HepG2 (cell line): ENCODE measurements at regions not wholly inside any gene's neighbourhood (a gene's known extent, or its start where the extent isn't known, plus 50 kb on each side); places are given as distances from the start of the nearest gene placed in this dataset.

Source experiments
- ATAC-seq: fragments of 200-7000 bp; cut with Tn5 transposase; 3 replicates; pipeline ENCODE4 v1.9.1; 2020; ENCODE audit warnings: mild to moderate bottlenecking, moderate library complexity
- BruUV-seq: library from RNA; stranded (reverse); fragments of 400-500 nt; replicated peaks from 2 replicates; lab custom pipeline; 2021; lab: Mats Ljungman, UMichigan
- CTCF ChIA-PET: fragments of 300-600 bp; formaldehyde crosslinking; extraction: SDS; loops from one replicate; lab custom pipeline; 2021; ENCODE audit warnings: low total read pairs, inconsistent platforms, low intra/inter-chr PET ratio; lab: Yijun Ruan, JAX
- POLR2A ChIA-PET: fragments of 350-600 bp; sonication (Branson Sonifier 250); formaldehyde crosslinking; loops from one replicate; lab custom pipeline; 2020; ENCODE audit warnings: antibody characterized with exemption, inconsistent platforms; lab: Yijun Ruan, JAX
- DNase-seq: peaks from one replicate; pipeline ENCODE4 v3.0.0-alpha.2; 2015; ENCODE audit warnings: low spot score
- FAIRE-seq: peaks from 3 replicates; lab custom pipeline; 2011; peaks lifted over from hg19 to GRCh38; lab: Jason Lieb, UNC
- H2AFZ ChIP-seq: one replicate; pipeline ENCODE4 v1.6.1; 2011; ENCODE audit warnings: low read length, inconsistent platforms
- H3K27ac ChIP-seq: fragments of 300-600 bp; 3 replicates; pipeline ENCODE4 v1.8.0; 2011; ENCODE audit warnings: mixed run types, mild to moderate bottlenecking, mixed read lengths, low read length, inconsistent platforms; ENCODE audit not compliant: insufficient read depth; ENCODE audit errors: extremely low read length
- H3K27me3 ChIP-seq, 2 experiments: fragments of 200-600 bp in 1 of 2; 2 replicates in 1 of 2; 3 replicates in 1 of 2; pipeline versions ENCODE4 v1.6.0 to v1.8.0; 2011; ENCODE audit warnings: low read length in 2 of 2, mild to moderate bottlenecking in 2 of 2, moderate library complexity in 2 of 2, inconsistent platforms in 1 of 2; ENCODE audit not compliant: insufficient read depth in 2 of 2, control insufficient read depth in 1 of 2
- H3K36me3 ChIP-seq, 2 experiments: fragments of 200-600 bp in 1 of 2; replicated peaks in 1 of 2; 2 replicates in 1 of 2; 3 replicates in 1 of 2; pipeline versions ENCODE4 v1.5.1 to v1.8.0; 2011; ENCODE audit warnings: low read length in 2 of 2, inconsistent platforms in 1 of 2; ENCODE audit not compliant: insufficient read depth in 2 of 2, control insufficient read depth in 1 of 2
- H3K4me1 ChIP-seq: 2 replicates; pipeline ENCODE4 v1.5.1; 2012; ENCODE audit warnings: low read length, inconsistent platforms; ENCODE audit not compliant: insufficient read depth
- H3K4me2 ChIP-seq: 2 replicates; pipeline ENCODE4 v1.6.0; 2011; ENCODE audit warnings: low read depth, low read length, inconsistent platforms
- H3K4me3 ChIP-seq, 3 experiments: fragments of 200-600 bp in 1 of 3; sonication (generic), shearing (Covaris generic) in 1 of 3; replicated peaks in 1 of 3; 2 replicates each; pipeline ENCODE4 v1.5.1; 2011 to 2016; ENCODE audit warnings: low read length in 3 of 3, inconsistent platforms in 2 of 3, low read depth in 2 of 3, mild to moderate bottlenecking in 2 of 3, control low read depth in 1 of 3, mixed read lengths in 1 of 3; ENCODE audit not compliant: insufficient read depth in 1 of 3
- H3K79me2 ChIP-seq: one replicate; pipeline ENCODE4 v1.6.1; 2011; ENCODE audit warnings: low read length, inconsistent platforms; ENCODE audit not compliant: insufficient read depth
- H3K9ac ChIP-seq: 2 replicates; pipeline ENCODE4 v1.6.0; 2011; ENCODE audit warnings: mild to moderate bottlenecking, low read depth, low read length, inconsistent platforms; ENCODE audit not compliant: insufficient read depth
- H3K9me3 ChIP-seq: 2 replicates; pipeline ENCODE4 v1.5.1; 2012; ENCODE audit warnings: mild to moderate bottlenecking, low read length
- H4K20me1 ChIP-seq: 2 replicates; pipeline ENCODE4 v1.6.0; 2011; ENCODE audit warnings: inconsistent platforms, mild to moderate bottlenecking, low read length, moderate library complexity; ENCODE audit not compliant: insufficient read depth
- ARID3A ChIP-seq: IDR thresholded peaks from 2 replicates; pipeline ENCODE4 v1.6.1; 2012; ENCODE audit warnings: low read depth, low read length, improper control_type of control experiment
- CBX5 ChIP-seq: sonication (generic); formaldehyde crosslinking; IDR thresholded peaks from 2 replicates; pipeline ENCODE4 v1.4.0; 2020; ENCODE audit warnings: missing genetic modification reagents, borderline replicate concordance
- FIP1L1 ChIP-seq: fragments of 200-400 bp; formaldehyde crosslinking; IDR thresholded peaks from 2 replicates; pipeline ENCODE4 v1.6.1; 2018; ENCODE audit warnings: low read depth, mild to moderate bottlenecking, low read length, moderate library complexity, borderline replicate concordance; ENCODE audit not compliant: insufficient read depth
- FOXK1 ChIP-seq: sonication (generic); formaldehyde crosslinking; IDR thresholded peaks from 2 replicates; pipeline ENCODE4 v1.4.0; 2020; ENCODE audit warnings: low read depth, missing genetic modification reagents, borderline replicate concordance
- GZF1 ChIP-seq: sonication (generic); formaldehyde crosslinking; IDR thresholded peaks from 2 replicates; pipeline ENCODE4 v1.5.1; 2020; ENCODE audit warnings: mild to moderate bottlenecking, missing genetic modification reagents
- SP140L ChIP-seq: sonication (generic); formaldehyde crosslinking; IDR thresholded peaks from 2 replicates; pipeline ENCODE4 v1.4.0; 2020; ENCODE audit warnings: missing genetic modification reagents, borderline replicate concordance
- TBX2 ChIP-seq: sonication (generic); formaldehyde crosslinking; IDR thresholded peaks from 2 replicates; pipeline ENCODE4 v1.5.0; 2020; ENCODE audit warnings: missing genetic modification reagents, mild to moderate bottlenecking, borderline replicate concordance
- TERF1 ChIP-seq: sonication (generic); formaldehyde crosslinking; IDR thresholded peaks from 2 replicates; pipeline ENCODE4 v1.8.0; 2022; ENCODE audit warnings: mild to moderate bottlenecking, missing genetic modification reagents, moderate library complexity
- TOE1 ChIP-seq: sonication (generic); formaldehyde crosslinking; IDR thresholded peaks from 2 replicates; pipeline ENCODE4 v1.4.0; 2020; ENCODE audit warnings: mild to moderate bottlenecking, missing genetic modification reagents
- ZBTB43 ChIP-seq: sonication (generic); formaldehyde crosslinking; conservative IDR thresholded peaks from 2 replicates; pipeline ENCODE4 v1.4.0; 2020; ENCODE audit warnings: missing genetic modification reagents
- ZBTB44 ChIP-seq: sonication (generic); formaldehyde crosslinking; IDR thresholded peaks from 2 replicates; pipeline ENCODE4 v1.4.0; 2020; ENCODE audit warnings: missing genetic modification reagents
- ZFP36L2 ChIP-seq: sonication (generic); formaldehyde crosslinking; IDR thresholded peaks from 2 replicates; pipeline ENCODE4 v1.4.0; 2020; ENCODE audit warnings: missing genetic modification reagents
- ZNF468 ChIP-seq: sonication (generic); formaldehyde crosslinking; IDR thresholded peaks from 2 replicates; pipeline ENCODE4 v1.8.0; 2022; ENCODE audit warnings: mild to moderate bottlenecking, moderate library complexity, missing genetic modification reagents
- ZNF543 ChIP-seq: sonication (generic); formaldehyde crosslinking; IDR thresholded peaks from 2 replicates; pipeline ENCODE4 v1.4.0; 2020; ENCODE audit warnings: mild to moderate bottlenecking, missing genetic modification reagents
- ZNF597 ChIP-seq: sonication (generic); formaldehyde crosslinking; IDR thresholded peaks from 2 replicates; pipeline ENCODE4 v1.5.0; 2020; ENCODE audit warnings: missing genetic modification reagents
- ZNF850 ChIP-seq: sonication (generic); formaldehyde crosslinking; conservative IDR thresholded peaks from 2 replicates; pipeline ENCODE4 v1.9.0; 2021; ENCODE audit warnings: mild to moderate bottlenecking, missing genetic modification reagents
- WGBS: methylation state at CpG from one replicate; pipeline ENCODE4 v1.1.6; 2017; ENCODE audit warnings: low lambda C conversion rate; 5-methylcytosine and 5-hydroxymethylcytosine counted together
- in situ Hi-C: cut with HindIII; loops from 2 replicates; pipeline ENCODE4 v1.10.0; 2017; ENCODE audit warnings: low pct_unique_long_range_greater_than_20kb; ENCODE audit not compliant: extremely low pct_ligation_motif_present
- intact Hi-C: fragments of 100-400 bp; cut with micrococcal nuclease; formaldehyde crosslinking; loops from one replicate; pipeline ENCODE4 v1.10.0; 2022; ENCODE audit not compliant: unreplicated experiment

GRCh38 chr9:85079349-85079748 is 409.8 kb downstream of the NTRK2 start:
- Histone ChIP-seq H3K79me2 (no peaks in the 10 kb centered on the region), H3K9ac (no peak overlapping the region), H3K27me3 (no peaks in the 10 kb centered on the region), H3K27ac (no peak overlapping the region), H3K4me3 (no peak overlapping the region), H4K20me1 (no peaks in the 10 kb centered on the region), H3K4me2 (no peak overlapping the region), H3K4me1 (no peaks in the 10 kb centered on the region), H2AFZ (no peak overlapping the region), H3K9me3 (no peaks in the 10 kb centered on the region), H3K36me3 (no peaks in the 10 kb centered on the region)
- ATAC-seq (no peak), DNase-seq (no peak), FAIRE-seq (no peak)
- WGBS, result no CpG with 5 or more reads among the region's 1 CpG
- CTCF ChIA-PET, result no interaction called here
- in situ Hi-C loops (no loop called here), intact Hi-C loops (no loop called here)
- BruUV-seq, result no TSS peak
- POLR2A ChIA-PET, result no interaction called here
- TF ChIP-seq SP140L (CRISPR knock-in tag), result no peak
- no peak for TF ChIP-seq ZFP36L2 (CRISPR knock-in tag)
- TF ChIP-seq ZNF543 (CRISPR knock-in tag), result no peak
- no peak for TF ChIP-seq ZNF850 (CRISPR knock-in tag)
- TF ChIP-seq TERF1 (CRISPR knock-in tag), result no peak
- no peak for TF ChIP-seq ZNF468 (CRISPR knock-in tag)
- no peak for TF ChIP-seq ZBTB44 (CRISPR knock-in tag)
- no peak for TF ChIP-seq TOE1 (CRISPR knock-in tag)
- TF ChIP-seq FOXK1 (CRISPR knock-in tag), result no peak
- TF ChIP-seq GZF1 (CRISPR knock-in tag), result no peak
- no peak for TF ChIP-seq ARID3A
- no peak for TF ChIP-seq FIP1L1
- no peak for TF ChIP-seq ZNF597 (CRISPR knock-in tag)
- no peak for TF ChIP-seq CBX5 (CRISPR knock-in tag)
- TF ChIP-seq TBX2 (CRISPR knock-in tag), result no peak
- TF ChIP-seq ZBTB43, result no peak
